Activated CD8-positive, alpha-beta memory T cell treated with anti-CD3 and anti-CD28 coated beads, Interleukin-2, amount 50 U/mL, for 48 hours (primary cell): ENCODE measurements at regions not wholly inside any gene's neighbourhood (a gene's known extent, or its start where the extent isn't known, plus 50 kb on each side); places are given as distances from the start of the nearest gene placed in this dataset.
"Not testable (repeated sequence)": the region's sequence is repeated elsewhere in the genome, so short reads cannot be mapped to it uniquely, and the experiment has no call there.

Experiments used
- DNase-seq: peaks from one replicate; pipeline ENCODE4 v3.0.0-alpha.2; 2020

DNA sequence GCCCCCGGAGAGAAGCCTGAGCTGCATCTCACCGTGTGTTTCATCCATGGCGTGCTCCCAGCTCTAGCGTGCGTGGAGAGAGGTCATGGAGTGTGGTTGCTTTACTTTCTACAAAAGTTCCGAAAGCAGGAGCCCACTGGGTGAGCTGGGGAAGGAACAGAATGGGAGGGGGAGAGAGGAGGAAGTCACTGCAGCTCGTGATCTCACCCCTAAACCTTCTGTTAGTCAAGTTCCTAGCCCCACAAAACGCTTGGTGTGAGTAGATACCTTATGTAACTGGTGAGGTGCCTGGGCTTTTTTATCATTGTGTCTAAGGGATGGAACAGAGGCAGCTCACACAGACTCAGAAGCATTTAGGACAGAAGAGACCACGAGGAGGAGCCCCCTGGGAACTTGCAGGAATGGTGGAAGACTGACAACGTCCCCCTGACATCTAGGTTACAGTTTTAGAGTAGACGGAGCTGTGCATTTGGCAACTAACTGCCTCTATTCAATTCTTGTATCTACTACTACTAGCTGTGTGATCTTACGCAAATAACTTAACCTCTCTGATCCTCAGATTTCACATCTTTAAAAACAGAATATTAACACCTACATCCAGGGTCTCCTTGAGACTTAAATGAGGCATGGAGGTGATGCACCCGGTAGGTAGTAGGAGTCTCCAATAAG lies 123.3 kb downstream of the ARL4C start:
- DNase-seq, result no peak

DNA sequence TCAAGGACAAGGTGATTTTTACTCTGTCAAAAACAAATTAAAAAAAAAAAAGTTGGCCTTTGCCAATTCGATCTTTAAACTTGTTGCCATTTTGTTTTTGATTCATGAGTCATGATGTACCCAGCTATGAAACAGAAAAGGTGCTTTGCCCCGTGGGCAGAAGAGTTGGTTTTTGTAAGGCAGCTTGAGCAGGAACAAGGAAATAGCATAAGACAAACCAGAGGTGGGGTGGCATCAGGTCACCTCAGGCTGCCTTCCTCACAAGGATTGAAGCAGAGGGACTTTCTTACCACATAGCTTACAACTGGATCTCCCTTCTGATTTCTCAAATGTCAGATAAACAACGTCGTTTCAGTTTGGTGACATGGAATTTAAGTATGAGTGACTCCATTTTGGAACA lies 123.8 kb downstream of the ARL4C start:
- no peak for DNase-seq

DNA sequence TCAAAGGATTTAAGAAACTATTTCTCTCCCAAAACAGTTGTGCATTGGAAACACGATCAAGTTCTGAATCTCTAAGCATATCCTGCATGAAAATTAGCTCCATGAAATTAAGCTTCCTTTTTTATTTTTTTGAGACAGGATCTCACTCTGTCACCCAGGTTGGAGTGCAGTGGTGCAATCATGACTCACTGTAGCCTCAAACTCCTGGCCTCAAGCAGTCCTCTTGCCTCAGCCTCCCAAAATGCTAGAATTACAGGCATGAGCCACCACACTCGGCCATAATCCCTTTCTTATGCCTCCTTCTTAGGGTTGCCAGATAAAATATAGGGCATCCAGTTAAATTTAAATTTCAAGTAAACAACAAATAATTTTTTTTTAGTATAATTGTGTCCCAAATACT lies 124.4 kb downstream of the ARL4C start:
- DNase-seq, result no peak

DNA sequence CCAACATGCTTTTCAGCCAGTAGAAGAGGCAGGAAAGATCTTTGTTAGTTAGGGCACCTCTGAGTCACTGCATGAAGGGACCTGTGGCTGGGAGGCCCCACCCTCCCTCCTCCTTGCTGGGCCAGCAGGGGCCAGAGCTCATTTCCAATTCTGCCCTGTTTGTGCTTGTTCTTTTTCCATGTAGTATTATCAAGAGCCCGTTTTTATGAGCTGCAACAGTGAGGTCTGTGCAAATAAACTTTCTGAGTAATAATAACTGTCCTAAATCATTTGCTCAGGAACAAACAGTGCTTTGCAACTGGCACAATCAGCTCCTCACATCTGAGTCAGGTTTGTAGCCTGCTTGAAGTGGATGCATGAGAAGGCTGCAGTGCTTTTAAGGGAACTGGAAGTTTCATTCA lies 128.0 kb downstream of the ARL4C start:
- no peak for DNase-seq

DNA sequence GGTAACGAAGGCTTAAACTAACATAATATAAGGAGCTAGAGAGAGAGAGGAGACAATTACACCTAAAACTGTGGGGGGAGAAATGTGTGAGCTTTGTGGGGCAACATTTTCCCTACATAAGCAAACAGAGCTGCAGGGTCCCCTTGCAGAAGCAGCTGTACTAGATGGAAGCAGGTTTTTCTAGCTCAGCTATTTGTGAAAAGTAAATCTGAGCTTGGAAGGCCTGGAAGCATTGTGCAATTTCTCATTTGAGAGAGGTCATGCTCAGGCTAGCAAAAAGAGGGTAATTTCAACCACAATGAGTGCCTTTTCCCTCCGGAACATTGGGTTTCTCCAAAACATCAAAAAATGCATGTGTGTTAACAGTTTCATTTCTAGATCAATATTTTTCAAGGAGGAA lies 130.0 kb downstream of the ARL4C start:
- no peak for DNase-seq

DNA sequence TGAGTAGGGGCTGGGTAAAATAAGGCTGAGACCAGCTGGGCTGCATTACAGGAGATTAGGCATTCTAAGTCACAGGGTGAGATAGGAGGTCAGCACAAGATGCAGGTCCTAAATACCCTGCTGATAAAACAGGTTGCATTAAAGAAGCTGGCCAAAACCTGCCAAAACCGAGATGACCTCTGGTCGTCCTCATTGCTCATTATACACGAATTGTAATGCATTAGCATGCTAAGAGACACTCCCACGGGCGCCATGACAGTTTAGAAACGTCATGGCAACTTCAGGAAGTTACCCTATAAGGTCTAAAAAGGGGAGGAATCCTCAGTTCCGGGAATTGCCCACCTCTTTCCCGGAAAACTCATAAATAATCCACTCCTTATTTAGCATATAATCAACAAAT lies 132.2 kb downstream of the ARL4C start:
- no peak for DNase-seq

DNA sequence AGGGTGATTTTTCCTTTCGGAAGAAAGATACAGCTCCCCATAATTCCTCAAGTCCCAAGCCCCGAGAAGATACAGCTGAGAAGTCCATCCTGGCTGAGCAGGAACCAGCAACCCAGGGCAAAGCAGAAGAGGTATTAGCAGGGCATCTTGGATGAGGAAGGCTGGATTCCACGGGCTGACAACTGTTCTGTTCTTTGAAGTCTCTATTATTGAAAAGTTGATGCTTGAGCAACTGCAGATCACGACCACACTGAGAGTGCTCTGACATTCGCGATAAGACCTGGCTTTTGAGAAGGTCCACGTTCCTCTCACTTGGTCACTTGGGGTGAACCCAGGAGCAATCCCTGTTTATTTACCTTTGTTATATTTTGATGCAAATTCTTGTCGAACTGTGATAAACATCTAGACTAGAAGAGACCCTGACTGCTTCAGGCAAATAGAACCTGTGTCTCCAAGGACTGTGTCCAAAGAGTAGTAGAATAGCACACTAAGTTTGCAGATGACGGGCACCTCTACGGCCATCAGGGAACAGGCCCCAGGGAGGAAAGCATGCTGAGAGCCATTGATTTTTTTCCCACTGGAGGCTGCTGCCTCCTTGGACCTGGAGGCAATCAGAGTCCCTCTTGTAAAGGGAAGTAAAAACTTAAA lies 133.1 kb downstream of the ARL4C start:
- no peak for DNase-seq

DNA sequence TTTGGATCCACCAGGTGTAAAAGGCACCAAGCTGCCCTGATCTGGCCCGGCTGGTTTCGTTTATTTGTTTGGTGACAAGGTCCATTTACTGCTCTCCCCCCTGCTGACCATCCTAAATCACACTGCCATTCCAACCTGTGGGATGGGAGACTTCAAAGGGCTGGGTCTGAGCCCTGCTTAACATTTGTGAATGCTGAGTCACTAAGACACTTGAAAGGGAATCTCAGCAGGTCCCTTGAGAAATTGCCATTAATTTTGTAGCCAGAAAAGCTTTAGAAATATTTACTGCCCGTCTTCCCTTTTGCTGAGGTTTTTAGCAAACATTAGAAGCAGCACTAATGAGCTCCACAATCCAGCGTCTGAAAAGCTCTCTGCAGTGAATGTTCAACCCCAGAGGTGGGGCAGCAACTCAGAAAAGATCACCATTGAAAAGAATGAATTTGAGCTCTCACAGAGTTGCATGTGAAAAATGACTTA lies 133.8 kb downstream of the ARL4C start:
- DNase-seq, result no peak

DNA sequence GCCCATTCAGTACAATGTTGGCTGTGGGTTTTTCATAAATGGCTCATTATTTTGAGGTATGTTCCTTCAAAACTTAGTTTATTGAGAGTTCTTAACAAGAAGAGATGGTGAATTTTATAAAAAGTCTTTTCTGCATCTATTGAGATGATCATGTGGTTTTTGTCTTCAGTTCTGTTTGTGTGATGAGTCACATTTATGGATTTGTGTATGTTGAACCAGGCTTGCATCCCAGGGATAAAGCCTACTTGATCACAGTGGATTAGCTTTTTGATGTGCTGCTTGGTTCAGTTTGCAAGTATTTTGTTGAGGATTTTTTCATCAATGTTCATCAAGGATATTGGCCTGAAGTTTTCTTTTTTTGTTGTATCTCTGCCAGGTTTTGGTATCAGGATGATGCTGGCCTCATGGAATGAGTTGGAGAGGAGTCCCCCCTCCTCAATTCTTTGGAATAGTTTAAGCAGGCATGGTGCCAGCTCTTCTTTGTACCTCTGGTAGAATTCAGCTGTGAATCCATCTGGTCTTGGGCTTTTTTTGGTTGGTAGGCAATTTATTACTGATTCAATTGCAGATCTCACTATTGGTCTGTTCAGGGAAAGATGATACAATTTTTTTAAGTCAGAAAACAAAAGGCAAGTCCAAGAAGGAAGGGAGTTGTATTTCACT lies 136.4 kb downstream of the ARL4C start:
- not testable (repeated sequence) for DNase-seq

DNA sequence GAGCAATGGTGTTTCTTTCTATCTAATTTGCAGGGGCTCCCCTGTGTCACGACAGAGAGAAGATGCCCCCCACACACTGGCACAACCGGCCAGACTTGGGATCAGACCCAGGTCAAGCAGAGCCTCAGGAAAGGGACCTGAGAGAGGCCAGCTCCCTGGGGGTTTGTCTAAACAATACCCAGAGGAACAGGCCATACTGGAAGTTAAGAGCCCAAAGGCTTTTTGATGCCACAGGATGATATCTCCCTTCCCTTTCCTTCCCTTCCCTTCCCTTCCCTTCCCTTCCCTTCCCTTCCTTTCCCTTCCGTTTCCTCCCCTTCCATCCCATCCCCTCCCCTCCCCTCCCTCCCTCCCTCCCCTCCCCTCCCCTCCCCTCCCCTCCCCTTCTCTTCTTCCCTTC lies 139.2 kb downstream of the ARL4C start:
- DNase-seq, result no peak

DNA sequence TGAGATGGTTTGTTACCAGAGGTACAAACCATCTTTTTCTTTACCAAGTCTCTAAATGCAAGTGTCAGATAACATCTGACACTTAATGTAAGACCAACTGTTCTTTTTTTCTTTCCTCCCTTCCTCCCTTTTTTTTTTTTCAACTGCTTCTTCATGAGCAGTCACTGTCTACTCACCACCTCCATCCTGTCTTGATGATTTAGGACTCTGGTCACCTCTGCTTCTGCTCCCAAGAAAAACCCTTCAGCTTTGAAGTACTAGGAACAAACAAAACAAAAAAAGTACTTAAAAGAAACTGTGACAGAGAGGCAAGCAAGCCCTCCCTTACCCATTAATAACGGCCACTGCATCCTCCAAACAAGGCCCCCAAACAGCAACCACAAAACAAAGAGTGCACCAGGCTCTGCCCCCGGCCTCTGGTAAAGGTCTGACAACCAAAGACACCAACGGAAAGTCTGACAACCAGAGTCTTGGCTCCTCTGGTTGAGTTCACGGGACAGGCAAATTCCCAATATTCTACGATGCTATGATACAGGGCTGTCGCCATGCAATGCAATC lies 141.0 kb downstream of the ARL4C start:
- DNase-seq, result no peak

DNA sequence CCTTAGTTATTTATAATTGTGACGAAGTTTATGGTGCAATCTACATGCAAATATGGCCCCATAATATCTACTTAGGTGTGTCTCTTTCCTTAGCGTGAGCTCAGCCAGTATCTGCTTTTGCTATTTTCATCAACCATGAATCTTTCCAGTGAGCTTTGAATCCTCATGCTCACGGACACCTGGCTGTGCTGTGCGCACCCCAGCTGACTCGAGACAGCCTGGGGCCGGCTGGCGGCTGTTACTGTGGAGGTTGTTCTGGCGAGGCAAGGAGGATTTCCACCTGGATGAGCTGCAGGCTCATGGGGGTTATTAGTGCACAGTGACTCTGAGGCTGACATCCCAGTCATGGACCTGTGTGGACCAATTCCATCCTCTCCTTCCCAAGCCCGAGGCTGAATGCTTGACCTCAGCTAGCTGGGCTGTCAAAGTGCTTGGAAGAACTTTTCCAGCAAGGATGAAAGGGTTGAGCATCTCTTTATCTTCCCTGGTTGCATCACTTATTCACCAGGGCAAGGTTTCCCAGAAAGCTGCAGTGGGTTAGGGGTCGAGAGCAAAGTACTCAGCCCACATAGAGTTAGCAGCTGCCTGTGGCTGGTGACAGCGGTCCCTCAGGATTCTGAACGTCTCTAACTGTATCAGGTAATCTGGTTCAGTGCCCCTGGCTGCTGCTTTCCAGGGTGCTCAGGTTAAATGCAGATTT lies 141.7 kb downstream of the ARL4C start:
- no peak for DNase-seq

DNA sequence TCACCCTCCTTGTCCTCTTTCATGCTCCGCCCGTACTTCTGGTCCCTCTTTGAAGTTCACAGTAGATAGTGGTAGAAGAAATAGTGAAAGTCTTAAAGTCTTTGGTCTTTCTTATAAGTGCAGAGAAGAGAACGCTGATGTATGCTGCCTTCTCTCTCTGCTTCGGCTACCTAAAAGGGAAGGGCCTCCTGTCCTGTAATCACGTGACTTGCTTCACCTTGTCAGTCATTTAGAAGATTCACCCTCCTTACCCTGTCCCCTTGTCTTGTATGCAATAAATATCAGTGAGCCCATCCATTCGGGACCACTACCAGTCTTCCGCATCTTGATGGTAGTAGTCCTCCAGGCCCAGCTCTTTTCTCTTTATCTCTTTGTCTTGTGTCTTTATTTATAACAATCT lies 144.6 kb downstream of the ARL4C start:
- DNase-seq, result no peak

DNA sequence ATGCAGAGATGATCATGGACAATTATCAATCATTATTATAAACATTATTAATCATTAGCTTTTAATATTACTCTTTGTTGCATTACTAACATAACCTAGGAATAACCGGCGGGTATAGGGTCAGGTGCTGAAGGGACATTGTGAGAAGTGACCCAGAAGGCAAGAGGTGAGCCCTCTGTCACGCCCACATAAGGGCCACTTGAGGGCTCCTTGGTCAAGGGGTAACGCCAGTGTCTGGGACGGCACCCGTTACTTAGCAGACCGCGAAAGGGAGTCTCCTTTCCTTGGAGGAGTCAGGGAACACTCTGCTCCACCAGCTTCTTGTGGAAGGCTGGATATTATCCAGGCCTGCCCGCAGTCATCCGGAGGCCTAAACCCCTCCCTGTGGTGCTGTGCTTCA lies 145.0 kb downstream of the ARL4C start:
- DNase-seq, result not testable (repeated sequence)

DNA sequence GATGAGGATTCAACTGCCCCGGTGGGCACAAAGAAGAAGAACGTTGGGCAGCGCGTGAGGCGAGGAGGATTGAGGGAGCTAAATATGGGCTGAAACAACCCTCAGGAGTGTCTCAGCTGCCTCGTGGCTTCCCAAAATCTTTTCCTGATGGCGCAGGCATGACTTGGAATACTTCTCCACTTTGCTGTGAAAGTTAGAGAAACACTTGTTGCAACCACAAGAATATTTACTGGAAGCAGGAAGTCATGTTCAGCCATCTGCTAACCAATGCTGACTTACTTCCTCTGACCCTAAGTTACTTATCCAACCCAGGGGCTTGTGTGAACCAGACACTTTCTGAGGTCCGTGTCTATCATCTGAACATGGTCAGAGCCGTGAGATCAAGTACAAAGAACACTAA lies 148.8 kb downstream of the ARL4C start:
- DNase-seq, result no peak

DNA sequence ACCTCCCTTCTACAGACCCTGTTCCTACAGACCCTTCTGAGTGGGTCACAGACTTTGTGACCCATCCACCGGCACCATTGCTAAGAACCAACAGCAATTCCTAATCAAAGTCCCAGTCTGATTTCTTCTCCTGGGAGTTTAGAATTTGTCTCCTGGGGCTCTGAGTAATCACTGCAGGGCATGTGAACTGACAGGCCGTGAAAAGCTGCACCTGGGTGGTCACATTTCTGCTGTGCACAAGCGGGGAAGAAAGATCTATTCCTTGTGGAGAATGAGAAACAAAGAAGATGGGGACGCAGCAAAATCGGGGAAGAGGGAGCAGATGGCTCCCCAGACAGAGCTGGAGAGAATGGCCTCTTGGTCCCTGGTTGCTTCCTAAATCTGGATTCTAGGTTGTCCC lies 151.0 kb downstream of the ARL4C start:
- DNase-seq, result no peak

DNA sequence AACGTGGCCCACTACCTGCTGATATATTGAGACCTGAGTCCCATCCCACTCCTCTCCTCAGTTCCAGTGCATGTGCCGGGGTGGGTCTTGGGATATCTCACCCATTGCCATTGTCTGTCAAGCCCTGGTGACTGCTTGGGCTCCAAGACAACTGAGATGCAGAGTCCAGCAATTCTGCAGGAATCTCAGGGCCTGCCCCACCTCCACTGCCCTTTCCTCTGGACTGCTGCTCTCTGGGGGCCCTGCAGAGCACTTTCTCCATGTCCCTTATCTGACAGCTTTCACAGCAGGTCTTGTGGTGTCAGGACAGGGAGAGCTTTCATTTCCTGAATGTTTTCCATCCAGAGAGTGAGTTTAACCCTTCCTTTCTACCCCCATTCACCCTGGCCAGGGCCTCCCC lies 152.9 kb downstream of the ARL4C start:
- no peak for DNase-seq

DNA sequence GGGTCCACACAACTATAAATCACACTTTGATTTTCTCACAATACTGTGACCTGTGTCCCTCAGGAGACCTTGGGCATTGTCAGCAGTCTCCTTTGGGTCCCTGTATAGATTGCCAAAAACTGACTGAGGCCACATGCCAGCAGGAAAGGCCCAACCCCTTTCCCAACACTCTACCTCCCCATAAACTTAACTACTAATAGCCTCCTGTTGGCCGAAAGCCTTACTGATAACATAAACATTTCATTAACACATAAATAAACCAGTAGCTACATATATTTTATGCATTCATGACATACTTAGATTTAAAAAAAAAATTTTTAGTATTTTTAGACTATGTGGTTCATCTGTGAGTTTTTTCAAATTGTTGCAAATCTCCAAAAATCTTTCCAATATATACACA lies 153.5 kb downstream of the ARL4C start:
- no peak for DNase-seq

DNA sequence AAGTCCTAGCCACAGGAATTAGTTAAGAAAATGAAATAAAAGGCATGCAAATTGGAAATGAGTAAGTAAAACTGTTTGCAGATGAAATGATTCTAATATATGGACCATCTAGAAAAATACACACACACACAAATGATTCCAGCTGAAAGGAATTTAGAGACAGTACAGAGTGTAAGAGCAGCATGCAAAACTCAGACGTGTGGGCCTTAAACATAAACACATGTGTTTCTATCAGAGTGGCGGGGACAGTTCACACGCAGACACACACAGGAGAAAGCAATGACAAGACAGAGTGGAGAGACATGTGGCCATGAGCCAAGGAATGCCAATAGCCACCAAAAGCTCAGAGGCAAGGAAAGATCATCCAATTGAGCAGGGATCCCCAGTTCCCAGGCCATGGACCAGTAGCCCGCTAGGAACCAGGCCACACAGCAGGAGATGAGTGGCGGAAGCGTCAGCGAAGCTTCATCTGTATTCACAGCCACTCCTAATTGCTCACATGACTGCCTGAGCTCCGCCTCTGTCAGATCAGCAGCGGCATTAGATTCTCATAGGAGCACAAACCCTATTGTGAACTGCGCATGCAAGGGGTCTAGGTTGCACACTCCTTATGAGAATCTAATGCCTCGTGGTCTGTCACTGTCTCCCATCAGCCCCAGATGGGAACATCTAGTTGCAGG lies 155.4 kb downstream of the ARL4C start:
- no peak for DNase-seq

DNA sequence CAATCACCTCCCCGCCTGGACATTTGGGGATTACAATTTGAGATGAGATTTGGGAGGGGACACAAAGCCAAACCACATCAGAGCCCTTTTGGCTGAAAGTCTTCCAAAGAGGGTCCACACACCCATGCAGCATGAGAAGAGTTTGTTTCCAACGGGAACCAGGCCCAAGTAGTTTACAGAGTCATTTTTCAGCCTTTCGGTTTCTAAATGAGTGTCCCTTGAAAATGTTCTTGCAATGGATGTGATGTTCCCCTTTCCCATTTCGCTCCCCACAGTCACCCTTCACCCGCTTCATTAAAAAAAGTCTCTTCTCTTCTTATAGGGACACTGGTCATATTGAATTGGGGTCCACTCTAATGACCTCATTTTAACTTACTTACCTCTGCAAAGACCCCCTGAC lies 157.4 kb downstream of the ARL4C start:
- no peak for DNase-seq

DNA sequence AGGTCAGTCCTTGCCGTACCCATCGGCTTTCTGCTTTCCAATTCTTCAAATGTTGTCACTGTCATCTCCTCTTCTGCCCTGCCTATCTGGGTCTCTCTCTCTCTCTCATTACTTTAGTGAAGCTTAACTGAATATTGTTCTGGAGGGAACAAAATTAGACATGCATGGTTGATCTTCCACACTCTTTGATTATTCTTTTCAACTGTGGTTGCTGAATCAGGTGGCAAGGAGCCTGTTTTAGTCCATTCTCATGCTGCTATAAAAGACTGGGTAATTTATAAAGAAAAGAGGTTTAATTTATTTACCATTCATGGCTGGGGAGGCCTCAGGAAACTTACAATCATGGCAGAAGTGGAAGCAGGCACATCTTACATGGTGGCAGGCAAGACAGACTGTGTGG lies 157.9 kb downstream of the ARL4C start:
- DNase-seq, result no peak

DNA sequence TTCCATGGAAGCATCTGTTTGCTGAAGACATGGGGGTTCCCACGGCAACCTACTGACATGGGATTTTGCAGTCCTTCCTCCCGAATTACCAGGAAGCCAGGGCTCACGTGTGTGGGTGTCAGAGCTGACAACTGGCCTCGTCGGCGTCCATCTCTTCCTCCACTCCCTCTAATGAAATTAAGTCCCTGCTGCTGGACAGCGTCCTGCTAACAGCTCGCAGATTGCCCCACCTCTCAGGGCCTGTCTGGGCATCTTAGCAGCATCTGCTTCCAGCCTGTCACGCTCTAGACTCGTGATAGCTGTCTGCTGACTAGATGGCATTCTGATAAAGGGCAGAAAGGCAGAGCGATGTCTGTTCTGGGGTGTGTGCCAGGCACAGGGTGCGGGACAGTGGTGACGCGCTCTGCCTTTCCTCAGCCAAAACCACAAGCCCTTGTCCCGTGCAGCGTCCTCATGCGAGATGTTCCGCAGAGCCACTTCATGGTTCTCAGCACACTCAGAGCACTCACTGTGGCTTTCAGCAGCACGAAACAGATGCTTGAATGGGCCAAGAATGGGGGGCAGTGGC lies 161.1 kb downstream of the ARL4C start:
- DNase-seq, result peak; percentile 62

DNA sequence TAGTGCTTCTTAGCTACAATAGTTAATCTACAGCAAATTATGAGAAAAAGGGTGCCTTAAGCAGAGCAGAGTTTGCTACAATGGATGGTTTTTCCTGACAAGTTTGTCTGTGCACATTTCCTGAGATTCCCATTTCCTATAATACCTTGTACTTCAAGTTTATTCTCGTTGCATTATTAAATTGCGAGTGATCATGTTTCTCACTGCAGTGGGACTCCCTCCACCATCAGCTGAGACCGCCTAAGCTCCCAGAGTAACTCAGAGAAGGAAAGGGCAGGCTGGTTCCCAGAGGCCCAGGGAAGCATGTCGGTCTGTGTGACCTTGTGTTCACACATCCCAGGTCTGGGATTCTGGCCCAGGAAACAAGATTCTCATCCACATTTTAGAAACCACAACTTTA lies 162.1 kb downstream of the ARL4C start:
- DNase-seq, result no peak
